Nephron (organoid): ENCODE measurements at regions not wholly inside any gene's neighbourhood (a gene's known extent, or its start where the extent isn't known, plus 50 kb on each side); places are given as distances from the start of the nearest gene placed in this dataset.

ENCODE experiments used
- H3K27ac Mint-ChIP-seq, 3 experiments: 2 replicates each; pipeline ENCODE4 v1.8.0; 2020; ENCODE audit warnings: mixed read lengths in 3 of 3, mild to moderate bottlenecking in 2 of 3, moderate library complexity in 1 of 3
- H3K27me3 Mint-ChIP-seq: 2 replicates; pipeline ENCODE4 v1.8.0; 2021; ENCODE audit warnings: low read depth, mild to moderate bottlenecking, moderate library complexity, mixed read lengths
- H3K36me3 Mint-ChIP-seq: 2 replicates; pipeline ENCODE4 v1.8.0; 2020; ENCODE audit warnings: low read depth, mixed read lengths
- H3K4me1 Mint-ChIP-seq: 2 replicates; pipeline ENCODE4 v1.8.0; 2020; ENCODE audit warnings: mixed read lengths
- H3K4me3 Mint-ChIP-seq, 3 experiments: 2 replicates each; pipeline ENCODE4 v1.8.0; 2020; ENCODE audit warnings: mild to moderate bottlenecking in 3 of 3, mixed read lengths in 3 of 3, moderate library complexity in 2 of 3
- H3K9me3 Mint-ChIP-seq: 2 replicates; pipeline ENCODE4 v1.8.0; 2020; ENCODE audit warnings: mixed read lengths
- TF ChIP-seq, protein P1 (sequence below), 3 experiments: fragments of 200-600 bp; sonication (generic); IDR thresholded peaks; one replicate each; pipeline ENCODE4 v1.5.0; 2021; ENCODE audit warnings: antibody characterized with exemption in 3 of 3; ENCODE audit not compliant: unreplicated experiment in 3 of 3

DNA sequence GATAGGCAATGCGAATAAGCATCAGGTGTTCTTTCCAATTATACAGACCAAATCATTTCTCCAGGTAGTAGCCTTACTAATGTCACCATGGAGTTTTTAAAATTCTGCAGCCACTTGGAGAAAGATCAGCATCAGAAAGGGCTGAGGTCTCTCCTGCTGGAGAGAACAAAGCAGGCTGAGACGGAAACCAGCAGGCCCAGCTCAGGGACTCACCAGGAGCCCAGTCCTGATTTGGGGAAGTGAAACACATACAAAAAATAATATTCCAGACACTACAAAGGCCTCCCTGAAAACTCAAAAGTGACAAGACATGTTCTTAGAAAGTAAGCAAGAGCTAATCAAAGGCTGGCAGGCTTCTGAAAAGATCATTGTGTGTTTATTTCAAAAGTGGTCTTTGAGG is 207.1 kb upstream of the GHITM start:
- TF ChIP-seq, protein P1, sequence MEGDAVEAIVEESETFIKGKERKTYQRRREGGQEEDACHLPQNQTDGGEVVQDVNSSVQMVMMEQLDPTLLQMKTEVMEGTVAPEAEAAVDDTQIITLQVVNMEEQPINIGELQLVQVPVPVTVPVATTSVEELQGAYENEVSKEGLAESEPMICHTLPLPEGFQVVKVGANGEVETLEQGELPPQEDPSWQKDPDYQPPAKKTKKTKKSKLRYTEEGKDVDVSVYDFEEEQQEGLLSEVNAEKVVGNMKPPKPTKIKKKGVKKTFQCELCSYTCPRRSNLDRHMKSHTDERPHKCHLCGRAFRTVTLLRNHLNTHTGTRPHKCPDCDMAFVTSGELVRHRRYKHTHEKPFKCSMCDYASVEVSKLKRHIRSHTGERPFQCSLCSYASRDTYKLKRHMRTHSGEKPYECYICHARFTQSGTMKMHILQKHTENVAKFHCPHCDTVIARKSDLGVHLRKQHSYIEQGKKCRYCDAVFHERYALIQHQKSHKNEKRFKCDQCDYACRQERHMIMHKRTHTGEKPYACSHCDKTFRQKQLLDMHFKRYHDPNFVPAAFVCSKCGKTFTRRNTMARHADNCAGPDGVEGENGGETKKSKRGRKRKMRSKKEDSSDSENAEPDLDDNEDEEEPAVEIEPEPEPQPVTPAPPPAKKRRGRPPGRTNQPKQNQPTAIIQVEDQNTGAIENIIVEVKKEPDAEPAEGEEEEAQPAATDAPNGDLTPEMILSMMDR (IDR thresholded peaks at IDR 0.05; ENCODE audit: unreplicated experiment in 3 of 3) = no peak
- H3K27me3 Mint-ChIP-seq = peaks cover 8% of the 10 kb centered on the region
- no peaks in the 10 kb centered on the region for H3K36me3 Mint-ChIP-seq
- H3K4me3 Mint-ChIP-seq = no peak overlapping the region
- H3K4me1 Mint-ChIP-seq = peaks cover 11% of the 10 kb centered on the region
- H3K9me3 Mint-ChIP-seq = no peaks in the 10 kb centered on the region
- H3K27ac Mint-ChIP-seq = no peak overlapping the region

DNA sequence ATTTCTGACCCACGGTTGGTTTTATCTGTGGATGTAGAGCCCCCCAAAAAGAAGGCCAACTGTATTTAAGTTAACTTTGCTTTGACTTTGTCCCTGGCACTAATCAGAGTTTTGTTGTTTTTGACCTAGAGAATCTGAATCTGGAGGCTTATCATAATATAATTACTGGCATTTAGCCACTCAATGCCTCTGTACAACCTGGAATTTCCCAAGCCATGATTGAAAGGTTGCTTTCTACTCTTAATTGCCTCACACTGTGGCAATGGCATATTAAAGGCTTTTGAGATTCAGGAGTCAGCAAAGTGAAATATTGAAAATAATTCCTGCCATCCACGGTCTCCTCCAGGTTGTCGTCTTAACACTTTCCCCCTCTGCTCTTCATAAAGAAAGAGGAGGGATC is 205.2 kb upstream of the GHITM start:
- peaks cover 16% of the 10 kb centered on the region for H3K27me3 Mint-ChIP-seq
- H3K27ac Mint-ChIP-seq = no peak overlapping the region
- H3K4me3 Mint-ChIP-seq = no peak overlapping the region
- no peaks in the 10 kb centered on the region for H3K36me3 Mint-ChIP-seq
- H3K4me1 Mint-ChIP-seq = peaks cover 17% of the 10 kb centered on the region
- H3K9me3 Mint-ChIP-seq = no peaks in the 10 kb centered on the region
- TF ChIP-seq, protein P1 (IDR thresholded peaks at IDR 0.05; ENCODE audit: unreplicated experiment in 3 of 3) = no peak

DNA sequence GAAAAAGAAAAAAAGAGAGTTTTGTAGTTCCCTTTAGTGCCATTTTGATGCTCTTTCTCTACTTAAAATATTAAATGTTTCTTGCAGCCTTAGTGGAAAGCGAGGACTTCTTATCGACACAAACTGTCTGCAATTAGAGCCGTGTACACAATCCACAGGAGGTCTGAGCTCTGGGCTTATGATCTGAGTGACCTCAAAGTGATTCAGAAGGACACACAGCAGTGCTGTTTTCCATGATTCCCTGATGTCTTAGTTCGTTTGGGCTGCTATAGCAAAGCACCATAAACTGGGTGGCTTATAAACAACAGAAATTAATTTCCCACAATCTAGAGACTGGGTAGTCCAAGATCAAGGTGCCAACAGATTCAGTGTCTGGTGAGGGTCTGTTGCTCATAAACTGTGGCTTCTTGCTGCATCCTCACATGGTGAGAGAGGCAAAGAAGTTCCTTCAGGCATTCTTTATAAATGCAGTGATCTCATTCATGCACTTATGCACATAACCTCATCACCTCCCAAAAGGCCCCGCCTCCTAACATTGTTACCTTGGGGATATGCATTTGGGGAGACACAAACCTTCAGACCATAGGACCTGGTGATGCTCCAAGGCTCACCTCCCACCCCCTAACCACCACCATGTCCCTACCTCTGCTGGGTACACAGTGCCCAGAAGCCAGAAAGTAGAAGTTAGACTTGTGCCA is 204.5 kb upstream of the GHITM start:
- Mint-ChIP-seq H3K4me1 (peaks cover 17% of the 10 kb centered on the region), H3K27me3 (peaks cover 16% of the 10 kb centered on the region), H3K9me3 (no peaks in the 10 kb centered on the region), H3K36me3 (no peaks in the 10 kb centered on the region), H3K4me3 (no peak overlapping the region), H3K27ac (no peak overlapping the region)
- TF ChIP-seq, protein P1 (IDR thresholded peaks at IDR 0.05; ENCODE audit: unreplicated experiment in 3 of 3) = no peak

DNA sequence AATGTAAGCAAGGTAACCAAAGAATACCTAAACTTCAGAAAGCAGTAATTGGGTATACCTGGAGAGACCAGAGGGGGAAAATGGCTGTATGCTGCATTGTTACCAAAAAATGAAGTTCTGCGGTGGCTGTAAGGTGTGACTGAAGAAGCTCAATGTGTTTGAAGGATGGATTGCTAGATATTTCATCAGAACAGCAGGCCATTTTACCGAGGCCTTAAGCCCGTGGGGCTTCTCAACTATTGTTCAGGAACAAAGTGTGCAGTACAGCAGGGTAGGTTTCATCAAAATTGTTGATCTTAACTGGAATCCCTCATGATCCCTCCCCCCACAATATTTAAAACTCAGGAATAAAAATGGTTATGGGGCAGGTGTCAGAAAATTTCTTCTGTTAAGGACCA is 204.0 kb upstream of the GHITM start:
- H3K27me3 Mint-ChIP-seq = peaks cover 16% of the 10 kb centered on the region

GRCh38 chr10:83935911-83936310 is 203.4 kb upstream of the GHITM start:
- Mint-ChIP-seq H3K4me3 (no peak overlapping the region), H3K27ac (no peak overlapping the region), H3K9me3 (no peaks in the 10 kb centered on the region), H3K4me1 (peaks cover 17% of the 10 kb centered on the region), H3K27me3 (peaks cover 16% of the 10 kb centered on the region), H3K36me3 (no peaks in the 10 kb centered on the region)
- TF ChIP-seq, protein P1 (IDR thresholded peaks at IDR 0.05; ENCODE audit: unreplicated experiment in 3 of 3) = no peak

More for the DNA sequence above, 204.0 kb upstream of the GHITM start:
- Mint-ChIP-seq H3K9me3 (no peaks in the 10 kb centered on the region), H3K27ac (no peak overlapping the region), H3K4me3 (no peak overlapping the region), H3K4me1 (peaks cover 17% of the 10 kb centered on the region), H3K36me3 (no peaks in the 10 kb centered on the region)
- TF ChIP-seq, protein P1 (IDR thresholded peaks at IDR 0.05; ENCODE audit: unreplicated experiment in 3 of 3) = no peak

- Mint-ChIP-seq H3K9me3 (no peaks in the 10 kb centered on the region), H3K4me3 (no peak overlapping the region), H3K4me1 (peaks cover 17% of the 10 kb centered on the region), H3K27me3 (peaks cover 16% of the 10 kb centered on the region), H3K36me3 (no peaks in the 10 kb centered on the region), H3K27ac (no peak overlapping the region)
- TF ChIP-seq, protein P1 (IDR thresholded peaks at IDR 0.05; ENCODE audit: unreplicated experiment in 3 of 3) = no peak
Measured at GRCh38 chr10:83937161-83937560, 202.1 kb upstream of the GHITM start.
